HG02970 (cell line): ENCODE measurements at regions not wholly inside any gene's neighbourhood (a gene's known extent, or its start where the extent isn't known, plus 50 kb on each side); places are given as distances from the start of the nearest gene placed in this dataset.
"Not testable (repeated sequence)": the region's sequence is repeated elsewhere in the genome, so short reads cannot be mapped to it uniquely, and the experiment has no call there.

Source experiments
- ATAC-seq: cut with Tn5 transposase; IDR thresholded peaks from one replicate; pipeline ENCODE4 v1.9.1; 2021; ENCODE audit warnings: mild to moderate bottlenecking, moderate library complexity, moderate number of reproducible peaks; ENCODE audit not compliant: unreplicated experiment, low FRiP score

DNA sequence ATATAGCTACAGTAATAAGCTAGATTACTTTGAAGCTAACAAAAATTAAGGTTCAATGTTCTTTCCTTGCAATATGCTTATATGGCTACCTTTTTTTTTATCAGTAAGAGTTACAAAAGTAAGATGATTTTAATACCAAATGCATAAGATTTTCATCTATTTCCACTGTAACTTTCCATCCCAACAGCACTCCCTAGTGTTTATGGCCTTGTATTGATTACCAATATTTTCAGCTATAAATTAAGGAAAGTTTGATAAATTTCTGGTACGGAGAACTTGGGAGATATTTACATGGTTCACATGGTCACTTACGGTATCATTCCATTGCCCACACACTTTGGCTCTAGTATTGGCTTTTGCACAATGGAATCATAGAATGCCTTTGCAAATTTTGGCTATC is 448.9 kb upstream of the PABPC4L start:
- ATAC-seq = no peak

DNA sequence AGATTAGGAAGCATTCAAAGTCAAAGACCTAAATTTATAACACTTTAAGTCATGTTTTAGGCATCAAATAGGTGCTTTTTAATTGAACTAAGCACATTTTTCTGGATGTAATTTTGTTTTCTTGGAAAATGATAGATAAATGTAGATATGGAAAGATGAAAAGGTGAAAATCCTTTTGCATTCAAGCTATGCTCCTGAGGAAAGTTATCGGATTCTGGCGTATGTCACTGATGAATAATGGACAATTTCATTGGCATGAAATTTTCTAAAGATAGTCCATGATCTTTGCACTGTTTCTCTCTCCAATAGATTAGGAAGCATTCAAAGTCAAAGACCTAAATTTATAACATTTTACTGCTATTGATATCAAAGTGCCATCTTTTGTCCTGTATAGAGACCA is 444.2 kb upstream of the PABPC4L start:
- no peak for ATAC-seq

DNA sequence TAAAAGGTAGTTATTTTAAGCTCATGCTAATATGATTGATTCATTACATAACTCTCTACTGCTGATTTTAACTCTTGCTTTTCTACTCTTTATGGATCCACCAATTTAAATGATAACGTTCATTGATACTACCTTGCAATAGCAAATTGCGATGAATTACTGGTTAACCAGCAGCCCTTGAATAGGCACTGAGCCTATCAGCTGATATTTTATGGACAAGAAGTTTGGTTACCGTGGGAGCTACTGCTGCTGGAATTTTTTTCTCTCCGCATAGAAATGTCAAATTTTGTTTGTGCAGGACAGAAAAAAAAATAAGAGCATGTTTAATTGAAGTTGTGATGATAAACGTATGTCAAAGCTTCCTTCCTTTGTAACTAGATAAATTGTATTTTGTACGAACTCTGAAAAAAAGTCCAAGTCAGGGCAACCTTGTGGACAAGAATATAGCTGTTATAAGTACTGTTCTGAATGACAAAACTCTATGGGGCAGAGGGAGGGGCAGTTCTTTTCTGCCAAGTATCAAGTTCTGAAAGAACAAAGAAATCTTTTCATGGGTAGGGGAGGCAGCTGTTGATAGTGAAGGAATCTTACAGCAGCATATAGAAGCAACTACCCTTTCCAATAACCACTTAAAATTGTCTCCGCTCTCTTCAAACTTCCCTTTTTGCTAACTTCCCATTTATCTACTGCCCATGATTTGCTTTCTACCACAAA is 434.9 kb upstream of the PABPC4L start:
- no peak for ATAC-seq

DNA sequence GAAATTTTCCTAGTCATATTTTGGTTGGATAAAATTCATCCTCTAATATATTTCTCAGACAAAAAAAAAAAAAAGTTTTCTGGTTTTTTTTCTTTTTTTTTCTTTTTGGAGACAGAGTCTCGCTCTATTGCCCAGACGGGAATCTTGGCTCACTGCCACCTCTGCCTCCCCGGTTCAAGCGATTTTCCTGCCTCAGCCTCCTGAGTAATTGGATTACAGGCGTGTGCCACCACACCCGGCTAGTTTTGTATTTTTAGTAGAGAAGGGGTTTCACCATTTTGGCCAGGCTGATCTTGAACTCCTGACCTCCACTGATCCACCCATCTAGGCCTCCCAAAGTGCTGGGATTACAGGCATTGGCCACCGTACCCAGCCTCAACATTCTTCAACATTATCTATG is 432.7 kb upstream of the PABPC4L start:
- ATAC-seq = no peak

DNA sequence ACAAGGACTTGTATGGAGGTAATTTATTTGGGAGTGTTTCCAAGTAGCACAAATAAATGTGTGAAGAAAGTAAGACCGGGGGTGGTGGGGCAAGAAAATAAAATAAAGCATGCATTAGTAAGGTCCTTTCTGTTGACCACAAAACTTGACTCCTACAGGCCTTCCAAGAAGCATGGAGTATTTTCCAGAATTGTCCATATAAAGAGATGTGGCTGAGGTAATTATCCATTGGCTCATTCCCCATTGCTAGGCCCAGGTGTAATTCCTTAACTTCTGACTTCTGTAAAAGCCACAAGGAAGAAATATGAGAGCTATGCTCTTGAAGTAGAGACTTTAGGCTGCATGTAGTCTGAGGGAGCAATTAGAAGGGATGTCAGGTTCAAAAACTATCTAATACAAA is 430.5 kb upstream of the PABPC4L start:
- ATAC-seq = no peak

DNA sequence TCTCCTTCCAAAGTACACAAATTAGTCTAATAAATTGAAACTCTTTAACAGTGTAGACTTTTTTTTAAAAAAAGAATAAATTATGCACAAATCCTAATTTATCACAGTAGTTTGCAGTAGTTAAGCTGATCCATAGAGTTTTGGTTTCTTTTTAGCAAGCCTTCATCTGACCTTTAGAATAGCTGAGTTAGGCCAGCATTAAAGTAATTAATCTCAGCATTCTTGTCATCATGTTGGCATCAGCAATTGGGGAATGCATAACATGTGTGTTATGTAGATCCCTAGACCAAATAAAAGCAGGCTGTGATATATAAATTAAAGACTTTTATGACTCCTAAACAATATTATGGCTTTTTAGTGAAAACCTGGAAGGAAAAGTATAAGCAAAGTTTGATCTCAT is 426.5 kb upstream of the PABPC4L start:
- no peak for ATAC-seq

DNA sequence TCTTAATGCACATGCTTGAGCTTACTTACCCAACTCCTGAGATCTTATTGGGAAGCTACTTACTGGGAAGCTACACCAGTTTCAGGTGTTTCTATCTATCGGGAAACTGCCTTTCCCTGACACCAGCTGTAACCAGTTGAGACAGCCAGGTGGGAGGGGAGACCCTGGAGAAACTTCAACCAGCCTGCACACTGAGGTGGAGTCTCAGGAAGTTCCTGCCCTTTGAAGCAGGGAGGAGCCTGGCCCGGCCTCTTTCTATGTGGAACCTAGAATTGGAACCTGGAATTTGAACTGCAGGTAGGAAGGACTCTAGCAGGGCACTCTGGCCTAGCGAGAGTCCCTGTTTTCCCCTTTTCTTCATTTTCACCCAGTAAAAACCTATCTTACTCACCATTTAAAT is 425.8 kb upstream of the PABPC4L start:
- no peak for ATAC-seq

DNA sequence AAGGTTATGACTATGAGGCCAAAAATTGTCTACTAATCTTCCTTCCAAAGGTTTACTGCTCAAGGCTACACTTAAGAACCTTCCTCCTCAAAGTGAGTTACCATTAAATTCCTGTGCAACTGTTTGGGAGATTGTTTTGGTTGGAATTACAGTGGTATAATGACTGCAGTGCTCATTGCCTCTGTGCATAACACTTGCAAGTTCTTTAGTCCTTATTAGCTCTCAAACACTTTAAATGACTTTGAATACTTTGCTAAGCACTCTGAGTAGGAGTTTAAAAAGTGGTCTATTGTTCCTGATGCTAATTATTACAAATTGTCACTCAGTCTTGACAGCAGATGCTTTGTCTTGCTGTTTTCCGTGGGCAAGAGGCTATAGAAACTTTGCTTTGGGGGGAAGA is 422.8 kb upstream of the PABPC4L start:
- no peak for ATAC-seq

DNA sequence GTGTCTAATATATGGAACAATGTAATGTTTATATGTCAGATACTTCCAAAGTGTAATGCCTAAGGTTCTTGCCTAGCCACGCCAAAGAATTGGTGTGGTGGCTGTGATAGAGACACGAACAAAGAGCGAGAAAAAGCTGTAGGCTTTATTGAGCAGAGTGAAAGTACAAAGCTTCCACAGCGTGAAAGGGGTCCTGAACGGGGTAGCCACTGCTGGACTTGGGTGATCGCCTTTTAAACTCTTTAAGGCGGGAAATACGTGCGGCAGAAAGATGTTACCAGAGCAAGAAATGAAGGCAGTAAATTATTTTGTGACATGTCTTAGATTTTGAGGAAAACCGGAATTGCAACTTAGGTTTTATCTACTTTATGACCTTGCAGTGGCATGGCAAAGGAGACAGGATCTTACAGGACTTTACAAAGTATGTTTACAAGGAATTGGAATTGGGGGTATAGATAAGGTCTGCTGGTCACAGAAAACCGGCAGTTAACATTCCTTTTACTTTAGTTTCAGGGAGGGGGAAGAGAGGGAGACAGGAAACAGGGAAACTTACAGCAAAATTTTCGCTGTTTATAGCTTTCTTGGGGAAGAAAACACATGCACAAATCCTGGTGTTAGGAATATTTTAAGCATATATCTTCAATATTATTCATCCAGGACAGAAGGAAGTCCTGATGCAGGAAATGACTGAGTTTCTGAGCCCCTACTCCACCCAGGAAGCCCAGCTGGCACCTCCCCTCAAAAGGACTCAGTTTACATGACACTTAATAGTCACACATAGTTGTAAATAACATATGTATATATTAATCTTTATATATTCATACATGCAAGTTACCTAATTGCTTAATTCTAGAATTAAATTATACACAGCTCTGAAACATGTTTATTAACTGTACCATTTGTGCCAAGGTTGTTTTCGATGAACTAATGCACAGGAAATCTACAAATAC is 421.3 kb upstream of the PABPC4L start:
- not testable (repeated sequence) for ATAC-seq

DNA sequence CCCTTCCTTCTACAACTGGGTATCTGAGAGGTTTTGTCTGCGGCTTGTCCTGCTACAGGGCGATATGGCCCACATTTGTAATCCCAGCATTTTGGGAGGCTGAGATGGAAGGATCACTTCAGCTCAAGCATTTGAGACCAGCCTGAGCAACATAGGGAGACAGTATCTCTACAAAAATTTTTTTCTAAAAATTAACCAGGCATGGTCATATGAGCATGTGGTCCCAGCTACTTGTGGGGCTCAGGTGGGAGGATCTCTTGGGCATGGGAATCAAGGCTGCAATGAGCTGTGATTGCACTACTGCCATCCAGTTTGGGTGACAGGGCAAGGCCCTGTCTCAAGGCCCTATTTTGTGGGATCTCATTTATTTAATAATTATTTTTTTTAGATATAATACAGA is 420.6 kb upstream of the PABPC4L start:
- no peak for ATAC-seq

DNA sequence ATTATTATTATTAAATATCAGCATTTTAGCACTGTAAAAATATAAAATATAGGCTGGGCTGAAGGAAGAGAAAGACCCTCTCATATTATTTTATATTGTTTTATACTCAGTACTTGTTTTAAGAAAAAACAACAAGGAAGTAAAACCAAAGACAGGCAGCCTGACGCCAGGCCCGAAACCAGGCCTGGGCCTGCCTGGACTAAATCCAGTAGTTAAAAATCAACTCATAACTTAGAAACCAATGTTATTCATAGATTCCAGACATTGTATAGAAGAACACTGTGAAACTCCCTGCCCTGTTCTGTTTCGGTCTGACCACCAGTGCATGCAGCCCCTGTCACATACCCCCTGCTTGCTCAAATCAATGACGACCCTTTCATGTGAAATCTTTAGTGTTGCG is 420.1 kb upstream of the PABPC4L start:
- ATAC-seq = not testable (repeated sequence)

DNA sequence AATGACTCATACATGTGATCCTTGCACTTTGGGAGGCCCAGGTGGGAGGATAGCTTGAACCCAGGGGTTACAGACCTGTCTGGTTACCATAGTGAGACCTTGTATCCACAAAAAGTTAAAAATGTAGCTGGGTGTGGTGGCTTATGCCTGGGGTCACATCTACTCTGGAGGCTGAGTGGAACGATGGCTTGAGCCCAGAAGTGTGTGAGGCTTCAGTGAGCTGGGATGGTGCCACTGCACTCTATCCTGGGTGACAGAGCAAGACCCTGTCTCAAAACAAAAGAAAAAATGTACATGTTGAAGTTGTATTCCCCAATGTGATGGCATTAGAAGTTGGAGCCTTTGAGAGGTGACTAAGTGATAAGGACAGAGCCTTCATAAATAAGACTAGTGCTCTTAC is 409.4 kb upstream of the PABPC4L start:
- no peak for ATAC-seq

DNA sequence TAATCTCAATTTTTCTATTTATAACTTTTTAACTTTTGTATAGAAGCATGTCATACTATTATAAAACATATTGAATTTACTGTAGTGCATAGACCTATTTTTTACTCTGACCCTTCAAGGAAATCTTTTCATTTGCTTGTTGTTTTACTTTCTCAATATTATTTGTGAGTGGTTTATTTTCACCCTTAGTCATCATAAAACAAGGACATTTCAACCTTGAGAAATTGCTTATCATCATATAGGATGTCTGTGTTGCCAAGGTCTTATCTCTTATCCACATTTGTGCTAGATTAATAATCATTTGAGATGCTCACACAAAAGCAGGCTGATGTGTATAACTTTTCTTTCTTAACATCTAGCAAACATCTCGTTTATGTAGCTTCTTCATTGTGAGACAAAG is 408.6 kb upstream of the PABPC4L start:
- ATAC-seq = no peak

DNA sequence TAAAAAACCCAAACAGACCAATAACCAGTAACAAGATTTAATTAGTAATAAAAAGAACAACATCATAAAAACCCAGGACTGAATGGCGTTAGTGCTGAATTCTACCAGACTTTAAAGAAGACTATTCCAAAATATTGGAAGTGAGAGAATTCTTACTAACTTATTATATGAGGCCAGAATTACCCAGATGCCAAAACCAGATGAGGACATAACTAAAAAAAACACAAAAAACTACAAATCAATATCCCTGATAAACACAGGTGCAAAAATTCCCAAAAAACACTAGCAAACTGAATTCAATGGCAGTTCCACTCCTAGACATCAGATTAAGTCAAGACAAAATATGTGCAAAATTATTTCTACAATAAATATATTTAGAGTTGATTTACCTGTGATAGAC is 400.1 kb upstream of the PABPC4L start:
- no peak for ATAC-seq

DNA sequence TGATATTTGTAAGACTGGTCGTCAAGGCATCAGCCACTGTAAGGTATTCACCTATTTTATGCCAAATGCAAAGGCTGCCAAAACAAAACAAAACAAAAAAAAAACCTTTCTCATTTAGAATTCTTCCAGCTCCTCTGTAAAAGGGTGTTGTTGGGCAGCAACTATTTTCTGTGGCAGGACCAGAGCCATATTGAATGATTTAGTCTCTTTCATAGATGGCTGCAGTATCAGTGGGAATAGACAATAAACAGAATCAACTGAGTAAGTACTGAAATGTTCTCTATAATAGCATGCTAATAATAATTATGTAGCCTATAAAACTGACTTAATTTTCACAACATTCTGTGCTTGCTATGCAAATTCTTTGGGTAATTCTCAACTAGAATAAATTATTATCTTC is 389.7 kb upstream of the PABPC4L start:
- ATAC-seq = no peak

DNA sequence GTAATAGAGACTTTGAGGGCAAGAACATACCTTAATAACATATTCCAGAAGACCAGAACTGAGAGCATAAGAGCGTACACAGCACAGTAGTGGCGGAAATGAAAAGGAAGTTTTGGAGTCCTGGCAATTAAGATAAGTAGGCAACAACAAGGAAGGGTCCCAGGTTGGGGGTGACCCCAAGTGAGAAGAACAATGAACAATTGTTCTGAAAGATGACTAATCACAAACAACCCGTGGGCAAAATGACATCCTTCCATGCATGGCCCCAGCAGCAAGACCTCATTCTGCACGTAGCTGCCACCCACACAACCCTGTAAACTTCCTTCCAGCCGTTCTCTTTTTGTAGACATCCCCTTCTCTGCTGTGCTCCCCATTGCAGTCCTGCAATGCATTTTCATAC is 384.4 kb upstream of the PABPC4L start:
- no peak for ATAC-seq

DNA sequence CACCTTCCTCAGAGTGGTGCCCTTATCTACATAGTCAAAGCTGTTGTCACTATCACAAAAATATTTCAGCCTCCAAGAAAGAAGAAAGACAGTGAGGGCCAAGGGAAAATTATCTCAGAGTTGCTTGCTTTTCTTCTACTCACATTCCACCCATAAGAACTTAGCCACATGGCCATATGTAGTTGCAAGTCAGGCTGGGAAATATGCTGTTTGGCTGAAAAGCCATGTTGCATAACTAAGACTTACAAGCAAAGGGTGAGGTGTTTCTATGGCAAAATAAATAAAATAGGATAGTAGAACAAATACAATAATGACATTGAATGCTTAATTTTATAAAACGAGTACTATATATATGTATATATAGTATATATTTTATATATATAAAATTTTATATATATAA is 365.9 kb upstream of the PABPC4L start:
- ATAC-seq = no peak

DNA sequence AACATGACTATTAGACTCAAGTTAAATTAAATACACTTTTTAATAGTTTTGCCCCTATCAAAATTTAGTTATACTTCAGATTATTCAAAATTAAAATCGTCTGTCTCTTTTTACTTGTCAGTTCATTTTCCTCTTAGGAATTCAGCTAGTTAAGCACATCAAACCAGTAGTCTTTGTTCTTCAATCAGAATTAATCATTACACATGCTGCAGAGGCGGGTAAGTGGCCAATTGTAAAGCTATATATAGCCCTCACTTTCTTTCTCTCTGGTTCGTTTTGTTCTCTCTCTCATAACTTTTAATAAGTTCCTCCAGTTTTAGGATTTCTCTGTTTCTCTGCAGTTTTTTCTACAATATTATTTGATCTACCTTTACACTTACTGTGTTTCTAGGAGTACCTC is 359.1 kb upstream of the PABPC4L start:
- no peak for ATAC-seq

DNA sequence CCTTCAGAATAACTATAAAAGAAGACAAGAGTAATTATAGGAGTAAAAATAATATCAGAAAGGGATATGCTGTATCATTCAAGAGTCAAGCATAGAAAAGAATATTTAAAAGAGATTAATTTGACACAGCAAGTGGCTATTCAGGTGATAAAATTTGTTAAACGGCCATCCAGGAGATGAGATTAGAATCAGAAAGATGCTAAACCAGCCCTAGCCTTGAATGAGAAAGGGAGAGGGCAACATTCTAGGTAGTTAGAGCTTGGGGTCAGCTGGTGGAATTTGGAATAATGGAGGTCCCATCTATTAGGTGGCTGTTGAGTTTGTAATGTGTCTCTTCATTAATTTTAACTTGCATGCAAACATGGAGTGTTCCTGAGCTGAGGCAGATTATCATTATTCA is 350.5 kb upstream of the PABPC4L start:
- no peak for ATAC-seq

DNA sequence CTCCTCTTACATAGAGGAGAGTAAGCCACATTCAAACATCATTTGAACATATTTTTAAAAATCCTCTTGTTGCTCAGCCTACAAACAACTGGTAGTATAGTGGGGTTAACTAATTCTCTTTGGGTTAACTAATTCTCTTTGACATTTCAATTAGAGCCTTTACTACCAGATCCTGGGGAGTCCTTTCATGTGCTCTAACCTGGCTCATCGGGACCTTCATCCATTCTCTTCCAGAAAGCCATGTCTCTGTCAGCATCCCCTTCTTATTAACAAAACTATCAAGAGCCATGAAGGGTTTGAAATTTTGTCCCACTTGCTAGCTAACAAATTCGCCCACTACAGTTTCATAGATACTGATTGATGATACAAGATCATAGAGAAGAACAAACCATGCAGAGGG is 349.8 kb upstream of the PABPC4L start:
- no peak for ATAC-seq

DNA sequence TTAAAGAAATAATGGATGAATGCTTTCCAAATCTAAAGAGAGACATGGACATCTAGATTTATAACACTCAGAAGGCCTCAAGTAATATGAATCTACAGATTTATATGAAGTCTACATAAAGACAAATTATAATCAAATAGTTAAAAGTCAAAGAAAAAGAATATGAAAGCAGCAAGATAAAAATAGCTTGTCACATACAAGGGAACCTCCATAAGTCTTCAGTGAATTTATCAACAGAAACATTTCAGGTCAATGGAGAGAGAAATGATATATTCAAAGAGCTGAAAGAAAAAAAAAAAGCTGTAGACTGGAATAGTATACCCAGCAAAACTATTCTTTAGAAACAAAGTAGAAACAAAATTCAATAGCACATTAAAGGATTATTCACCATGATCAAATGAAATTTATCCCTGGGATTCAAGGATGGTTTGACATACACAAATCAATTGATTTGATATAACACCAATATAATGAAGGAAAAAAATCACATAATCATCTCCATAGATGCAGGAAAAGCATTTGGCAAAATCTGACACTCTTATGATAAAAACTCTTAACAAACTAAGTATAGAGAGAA is 346.6 kb upstream of the PABPC4L start:
- ATAC-seq = no peak

DNA sequence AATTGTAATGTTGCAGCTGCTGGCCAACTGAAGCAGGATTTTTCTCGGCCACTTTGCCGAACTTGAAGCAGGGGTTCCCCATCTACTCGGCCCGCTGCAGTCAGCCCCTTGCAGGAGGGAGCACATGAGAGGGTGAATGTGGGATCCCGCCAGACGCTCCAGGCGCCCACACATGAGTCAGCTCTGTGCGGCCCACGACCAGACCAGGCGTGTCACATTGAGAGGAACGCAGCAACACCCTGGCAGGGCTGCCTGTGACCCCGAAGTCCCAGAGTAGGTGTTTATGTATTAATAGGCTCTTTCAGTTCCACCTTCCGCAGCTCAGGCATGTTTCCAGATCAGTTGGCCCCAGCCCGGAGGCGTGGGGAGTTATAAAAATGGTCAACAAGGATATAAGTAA is 344.7 kb upstream of the PABPC4L start:
- ATAC-seq = no peak
